Fibroblast of pulmonary artery (primary cell): ENCODE measurements at regions not wholly inside any gene's neighbourhood (a gene's known extent, or its start where the extent isn't known, plus 50 kb on each side); places are given as distances from the start of the nearest gene placed in this dataset.
"Not testable (repeated sequence)": the region's sequence is repeated elsewhere in the genome, so short reads cannot be mapped to it uniquely, and the experiment has no call there.

ENCODE experiments used
- DNase-seq: peaks from one replicate; pipeline ENCODE4 v3.0.0-alpha.2; 2010; ENCODE audit warnings: low read depth
- H3K4me3 ChIP-seq: replicated peaks from 2 replicates; pipeline ENCODE4 v1.5.1; 2011; ENCODE audit warnings: low read depth, mild to moderate bottlenecking, control low read depth, low read length, moderate library complexity
- TF ChIP-seq, protein P1 (sequence below): IDR thresholded peaks from 2 replicates; pipeline ENCODE4 v1.5.1; 2011; ENCODE audit warnings: mild to moderate bottlenecking, control low read depth, low read length, inconsistent platforms; ENCODE audit errors: missing control alignments

DNA sequence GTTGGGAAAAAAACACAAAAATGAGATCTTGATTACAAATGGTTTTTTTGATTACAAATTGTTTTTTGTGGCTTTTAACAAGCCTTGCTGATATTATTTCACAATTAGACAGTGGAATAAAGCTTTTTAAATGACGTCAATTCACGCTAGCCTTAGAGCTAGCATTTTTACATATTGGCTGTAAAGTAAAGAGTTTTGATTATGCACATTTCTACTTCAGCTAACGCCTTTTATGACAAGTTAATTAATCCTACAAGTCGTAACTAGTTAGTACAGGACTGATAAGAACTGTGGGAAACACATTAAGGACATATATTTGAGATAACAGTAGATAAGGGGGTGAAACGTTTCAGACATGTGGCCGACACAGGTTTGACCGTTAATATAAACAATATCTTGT is 95.7 kb upstream of the ATXN3L start:
- TF ChIP-seq, protein P1, sequence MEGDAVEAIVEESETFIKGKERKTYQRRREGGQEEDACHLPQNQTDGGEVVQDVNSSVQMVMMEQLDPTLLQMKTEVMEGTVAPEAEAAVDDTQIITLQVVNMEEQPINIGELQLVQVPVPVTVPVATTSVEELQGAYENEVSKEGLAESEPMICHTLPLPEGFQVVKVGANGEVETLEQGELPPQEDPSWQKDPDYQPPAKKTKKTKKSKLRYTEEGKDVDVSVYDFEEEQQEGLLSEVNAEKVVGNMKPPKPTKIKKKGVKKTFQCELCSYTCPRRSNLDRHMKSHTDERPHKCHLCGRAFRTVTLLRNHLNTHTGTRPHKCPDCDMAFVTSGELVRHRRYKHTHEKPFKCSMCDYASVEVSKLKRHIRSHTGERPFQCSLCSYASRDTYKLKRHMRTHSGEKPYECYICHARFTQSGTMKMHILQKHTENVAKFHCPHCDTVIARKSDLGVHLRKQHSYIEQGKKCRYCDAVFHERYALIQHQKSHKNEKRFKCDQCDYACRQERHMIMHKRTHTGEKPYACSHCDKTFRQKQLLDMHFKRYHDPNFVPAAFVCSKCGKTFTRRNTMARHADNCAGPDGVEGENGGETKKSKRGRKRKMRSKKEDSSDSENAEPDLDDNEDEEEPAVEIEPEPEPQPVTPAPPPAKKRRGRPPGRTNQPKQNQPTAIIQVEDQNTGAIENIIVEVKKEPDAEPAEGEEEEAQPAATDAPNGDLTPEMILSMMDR = no peak
- no peak for DNase-seq

DNA sequence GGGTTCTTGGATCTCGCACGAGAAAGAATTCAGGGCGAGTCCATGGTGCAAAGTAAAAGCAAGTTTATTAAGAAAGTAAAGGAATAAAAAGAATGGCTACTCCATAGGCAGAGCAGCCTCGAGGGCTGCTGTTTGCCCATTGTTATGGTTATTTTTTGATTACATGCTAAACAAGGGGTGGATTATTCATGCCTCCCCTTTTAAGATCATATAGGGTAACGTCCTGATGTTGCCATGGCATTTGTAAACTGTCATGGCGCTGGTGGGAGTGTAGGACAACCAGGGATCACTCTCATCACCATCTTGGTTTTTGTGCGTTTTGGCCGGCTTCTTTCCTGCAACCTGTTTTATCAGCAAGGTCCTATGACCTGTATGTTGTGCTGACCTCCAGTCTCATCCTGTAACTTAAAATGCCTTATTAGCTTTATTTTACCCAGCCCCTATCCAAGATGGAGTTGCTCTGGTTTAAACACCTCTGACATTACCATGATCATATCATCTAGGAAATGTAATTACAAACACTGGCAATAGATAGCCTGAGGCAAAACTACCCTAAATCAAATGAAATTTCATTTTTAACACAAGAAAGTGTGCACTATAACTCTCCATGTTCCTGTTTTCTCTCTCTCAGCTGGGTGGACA is 94.3 kb upstream of the ATXN3L start:
- H3K4me3 ChIP-seq = no peak overlapping the region
- DNase-seq = no peak
- TF ChIP-seq, protein P1 = no peak

More for the DNA sequence above, 95.7 kb upstream of the ATXN3L start:
- H3K4me3 ChIP-seq = no peak overlapping the region

DNA sequence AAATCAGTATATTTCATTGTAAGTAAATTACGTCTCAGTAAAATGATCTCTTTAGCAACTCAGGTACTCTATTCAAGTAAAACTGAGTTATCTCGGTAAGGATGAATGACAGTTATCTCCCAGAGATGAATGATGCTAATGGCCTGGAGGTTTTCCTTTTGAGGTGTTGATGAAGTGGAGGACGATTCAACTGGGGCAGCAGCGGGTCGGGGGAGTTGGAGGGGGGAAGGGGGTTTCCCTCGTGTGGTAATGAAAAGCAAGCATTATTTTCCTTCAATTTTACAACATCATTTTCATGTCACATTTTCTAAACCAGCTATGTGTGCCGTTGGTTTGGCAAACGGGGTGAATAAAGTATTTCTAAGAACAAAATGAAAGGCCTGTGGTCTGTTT is 92.4 kb upstream of the ATXN3L start:
- TF ChIP-seq, protein P1 = no peak
- no peak overlapping the region for H3K4me3 ChIP-seq
- no peak for DNase-seq

DNA sequence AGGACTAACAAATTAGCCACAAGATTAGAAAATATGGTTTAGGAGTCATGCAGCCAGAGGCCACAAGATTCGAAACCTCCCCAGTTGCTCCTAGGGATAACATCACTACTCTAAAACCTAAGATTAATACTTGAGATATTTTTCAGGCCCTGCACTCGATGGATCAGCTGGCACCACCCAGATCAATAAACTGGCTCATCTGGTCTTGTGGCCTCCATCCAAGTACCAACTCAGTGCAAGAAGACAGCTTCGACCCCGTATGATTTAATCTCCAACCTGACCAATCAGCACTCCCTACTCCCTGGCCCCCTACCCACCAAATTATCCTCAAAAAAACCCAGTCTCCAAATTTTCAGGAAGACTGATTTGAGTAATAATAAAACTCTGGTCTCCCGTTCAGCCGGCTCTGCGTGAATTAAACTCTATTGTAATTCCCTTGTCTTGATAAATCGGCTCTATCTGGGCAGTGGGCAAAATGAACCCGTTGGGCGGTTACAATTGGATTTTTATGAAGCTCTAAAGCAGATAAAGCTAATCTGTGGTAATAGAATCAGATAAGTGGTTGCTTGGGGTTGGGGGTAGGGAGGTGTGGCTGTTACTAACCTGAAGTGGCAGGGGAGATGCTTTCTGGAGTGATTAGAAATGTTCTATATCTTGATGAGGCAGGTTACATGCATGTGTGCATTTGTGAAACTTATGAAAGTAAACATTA is 91.8 kb upstream of the ATXN3L start:
- TF ChIP-seq, protein P1 = no peak

DNA sequence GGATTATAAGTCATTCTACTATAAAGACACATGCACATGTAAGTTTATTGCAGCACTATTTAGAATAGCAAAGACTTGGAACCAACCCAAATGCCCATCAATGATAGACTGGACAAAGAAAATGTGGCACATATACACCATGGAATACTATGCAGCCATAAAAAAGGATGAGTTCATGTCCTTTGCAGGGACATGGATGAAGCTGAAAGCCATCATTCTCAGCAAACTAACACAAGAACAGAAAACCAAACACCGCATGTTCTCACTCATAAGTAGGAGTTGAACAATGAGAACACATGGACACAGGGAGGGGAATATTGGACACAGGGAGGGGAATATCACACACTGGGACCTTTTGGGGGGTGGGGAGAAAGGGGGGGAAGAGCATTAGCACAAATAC is 88.7 kb upstream of the ATXN3L start:
- not testable (repeated sequence) for DNase-seq

More for the DNA sequence above, 91.8 kb upstream of the ATXN3L start:
- DNase-seq = no peak
- H3K4me3 ChIP-seq = no peak overlapping the region

DNA sequence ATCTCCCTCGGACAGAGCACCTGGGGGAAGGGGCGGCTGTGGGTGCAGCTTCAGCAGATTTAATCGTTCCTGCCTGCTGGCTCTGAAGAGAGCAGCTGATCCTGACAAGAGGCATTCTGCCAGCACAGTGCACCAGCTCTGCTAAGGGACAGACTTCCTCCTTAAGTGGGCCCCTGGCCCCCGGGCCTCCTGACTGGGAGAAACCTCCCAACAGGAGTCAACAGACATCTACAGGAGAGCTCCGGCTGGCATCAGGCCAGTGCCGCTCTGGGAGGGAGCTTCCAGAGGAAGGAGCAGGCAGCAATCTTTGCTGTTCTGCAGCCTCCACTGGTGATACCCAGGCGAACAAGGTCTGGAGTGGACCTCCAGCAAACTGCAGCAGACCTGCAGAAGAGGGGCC is 84.9 kb upstream of the ATXN3L start:
- not testable (repeated sequence) for DNase-seq, H3K4me3 ChIP-seq

More for the DNA sequence above, 88.7 kb upstream of the ATXN3L start:
- H3K4me3 ChIP-seq = not testable (repeated sequence)

DNA sequence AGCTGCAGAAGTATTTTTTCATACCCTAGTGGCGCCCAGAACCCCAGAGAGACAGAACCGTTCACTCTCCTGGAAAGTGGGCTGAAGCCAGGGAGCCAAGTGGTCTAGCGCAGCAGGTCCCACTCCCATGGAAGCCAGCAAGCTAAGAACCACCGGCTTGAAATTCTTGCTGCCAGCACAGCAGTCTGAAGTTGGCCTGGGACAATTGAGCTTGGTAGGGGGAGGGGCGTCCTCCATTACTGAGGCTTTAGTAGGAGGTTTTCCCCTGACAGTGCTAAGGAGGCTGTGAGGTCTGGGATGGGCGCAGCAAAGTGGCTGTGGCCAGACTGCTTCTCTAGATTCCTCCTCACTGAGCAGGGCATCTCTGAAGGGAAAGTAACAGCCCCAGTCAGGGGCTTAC is 84.5 kb upstream of the ATXN3L start:
- DNase-seq = no peak
- TF ChIP-seq, protein P1 = no peak
- no peak overlapping the region for H3K4me3 ChIP-seq

DNA sequence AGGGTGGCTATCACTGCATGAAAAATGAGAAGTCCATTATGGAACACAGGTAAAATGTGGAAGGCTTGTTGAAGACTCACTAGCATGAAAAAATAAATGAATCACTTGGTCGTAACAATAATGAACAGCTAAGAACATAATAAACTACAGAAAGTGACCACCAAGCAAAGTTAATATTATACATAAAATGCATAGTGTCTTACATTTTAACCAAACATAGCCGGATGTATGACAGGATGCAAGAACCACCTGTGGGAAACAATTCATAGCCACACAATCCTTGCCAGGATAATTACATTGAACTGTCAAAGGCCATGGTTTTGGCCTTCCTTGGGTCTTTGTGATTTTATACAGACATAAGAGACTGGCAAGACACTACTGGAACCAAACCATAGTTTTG is 81.9 kb upstream of the ATXN3L start:
- H3K4me3 ChIP-seq = no peak overlapping the region

More for the DNA sequence above, 81.9 kb upstream of the ATXN3L start:
- DNase-seq = no peak
- TF ChIP-seq, protein P1 = no peak
